ENCODE measurements at regions not wholly inside any gene's neighbourhood (a gene's known extent, or its start where the extent isn't known, plus 50 kb on each side); places are given as distances from the start of the nearest gene placed in this dataset.

DNA sequence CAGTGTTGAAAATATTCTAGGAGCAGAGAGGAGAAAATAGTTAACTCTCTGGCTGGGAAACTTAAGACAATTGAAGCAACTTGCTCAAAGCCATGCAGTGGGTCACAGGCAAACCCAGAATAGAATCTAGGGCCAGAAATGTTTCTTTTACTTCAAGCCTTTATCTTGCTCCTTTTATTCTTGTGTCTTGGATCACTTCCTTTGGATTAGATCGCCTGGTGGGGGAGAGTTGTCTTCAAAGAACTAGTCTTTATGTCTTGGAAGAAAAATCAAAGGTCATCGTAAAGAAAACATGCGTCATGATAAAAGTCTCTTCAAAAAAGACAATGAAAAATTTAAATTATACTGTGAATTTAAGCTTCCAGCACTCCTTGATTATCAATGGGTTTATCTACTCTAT lies 493.6 kb upstream of the USP24 start:
- TF ChIP-seq CTCF (IDR thresholded peaks at IDR 0.05) (no peak), POLR2A (IDR thresholded peaks at IDR 0.05) (no peak), EP300 (IDR thresholded peaks at IDR 0.05) (no peak)

Data from suprapubic skin (tissue), 3 donors.